ENCODE measurements at regions not wholly inside any gene's neighbourhood (a gene's known extent, or its start where the extent isn't known, plus 50 kb on each side); places are given as distances from the start of the nearest gene placed in this dataset.
A peak's percentile ranks its signal among the peaks of the same experiment; 100 is the strongest.

DNA sequence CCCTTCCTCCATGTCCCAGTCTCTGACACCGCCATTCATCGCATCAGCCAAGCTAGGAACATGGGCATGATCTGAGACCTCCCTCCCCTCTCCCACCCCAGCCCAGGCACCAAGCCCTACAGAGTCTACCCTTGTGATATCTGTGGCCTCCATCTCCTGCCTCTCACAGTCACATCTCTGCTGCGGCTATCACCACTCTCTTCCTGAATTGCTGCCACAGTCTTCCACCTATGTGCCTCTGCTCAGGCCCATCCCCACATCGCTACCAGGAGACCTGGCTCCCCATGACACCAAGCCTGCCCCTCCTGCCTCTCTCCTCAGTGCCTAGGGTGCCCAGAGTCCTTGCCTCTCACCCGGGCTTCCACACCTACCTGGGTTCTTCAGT, 82.7 kb upstream of the BCAR3 start:
- H3K27ac ChIP-seq, result no peak overlapping the region
- H3K27me3 ChIP-seq, result no peaks in the 10 kb centered on the region
- DNase-seq (ENCODE audit: low spot score), result no peak
- no peaks in the 10 kb centered on the region for H3K36me3 ChIP-seq (replicated peaks; ENCODE audit: insufficient read depth, low read depth)
- TF ChIP-seq EZH2 (IDR thresholded peaks at IDR 0.05; ENCODE audit: borderline replicate concordance) (no peak), EZH2phosphoT487 (IDR thresholded peaks at IDR 0.05; ENCODE audit: low read depth, severe bottlenecking, unreplicated experiment) (no peak)
- TF ChIP-seq, protein P1, sequence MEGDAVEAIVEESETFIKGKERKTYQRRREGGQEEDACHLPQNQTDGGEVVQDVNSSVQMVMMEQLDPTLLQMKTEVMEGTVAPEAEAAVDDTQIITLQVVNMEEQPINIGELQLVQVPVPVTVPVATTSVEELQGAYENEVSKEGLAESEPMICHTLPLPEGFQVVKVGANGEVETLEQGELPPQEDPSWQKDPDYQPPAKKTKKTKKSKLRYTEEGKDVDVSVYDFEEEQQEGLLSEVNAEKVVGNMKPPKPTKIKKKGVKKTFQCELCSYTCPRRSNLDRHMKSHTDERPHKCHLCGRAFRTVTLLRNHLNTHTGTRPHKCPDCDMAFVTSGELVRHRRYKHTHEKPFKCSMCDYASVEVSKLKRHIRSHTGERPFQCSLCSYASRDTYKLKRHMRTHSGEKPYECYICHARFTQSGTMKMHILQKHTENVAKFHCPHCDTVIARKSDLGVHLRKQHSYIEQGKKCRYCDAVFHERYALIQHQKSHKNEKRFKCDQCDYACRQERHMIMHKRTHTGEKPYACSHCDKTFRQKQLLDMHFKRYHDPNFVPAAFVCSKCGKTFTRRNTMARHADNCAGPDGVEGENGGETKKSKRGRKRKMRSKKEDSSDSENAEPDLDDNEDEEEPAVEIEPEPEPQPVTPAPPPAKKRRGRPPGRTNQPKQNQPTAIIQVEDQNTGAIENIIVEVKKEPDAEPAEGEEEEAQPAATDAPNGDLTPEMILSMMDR (IDR thresholded peaks at IDR 0.05; ENCODE audit: poor library complexity), result no peak
- no peaks in the 10 kb centered on the region for H3K9me2 ChIP-seq (replicated peaks; ENCODE audit: insufficient read depth)
- 81% methylated on average over 5 of the region's 5 CpGs for WGBS (ENCODE audit: low lambda C conversion rate, missing lambda C conversion rate)
- no peaks in the 10 kb centered on the region for H3K9me3 ChIP-seq (ENCODE audit: low read depth)
- peaks cover 15% of the 10 kb centered on the region for H3K4me1 ChIP-seq (ENCODE audit: insufficient read depth)
- H3K79me2 ChIP-seq, result no peaks in the 10 kb centered on the region
- no peak overlapping the region for H2AFZ ChIP-seq
- H3K4me3 ChIP-seq, result no peak overlapping the region
- H3K4me2 ChIP-seq, result no peak overlapping the region
- H4K20me1 ChIP-seq (ENCODE audit: insufficient read depth, poor library complexity, severe bottlenecking), result no peaks in the 10 kb centered on the region

DNA sequence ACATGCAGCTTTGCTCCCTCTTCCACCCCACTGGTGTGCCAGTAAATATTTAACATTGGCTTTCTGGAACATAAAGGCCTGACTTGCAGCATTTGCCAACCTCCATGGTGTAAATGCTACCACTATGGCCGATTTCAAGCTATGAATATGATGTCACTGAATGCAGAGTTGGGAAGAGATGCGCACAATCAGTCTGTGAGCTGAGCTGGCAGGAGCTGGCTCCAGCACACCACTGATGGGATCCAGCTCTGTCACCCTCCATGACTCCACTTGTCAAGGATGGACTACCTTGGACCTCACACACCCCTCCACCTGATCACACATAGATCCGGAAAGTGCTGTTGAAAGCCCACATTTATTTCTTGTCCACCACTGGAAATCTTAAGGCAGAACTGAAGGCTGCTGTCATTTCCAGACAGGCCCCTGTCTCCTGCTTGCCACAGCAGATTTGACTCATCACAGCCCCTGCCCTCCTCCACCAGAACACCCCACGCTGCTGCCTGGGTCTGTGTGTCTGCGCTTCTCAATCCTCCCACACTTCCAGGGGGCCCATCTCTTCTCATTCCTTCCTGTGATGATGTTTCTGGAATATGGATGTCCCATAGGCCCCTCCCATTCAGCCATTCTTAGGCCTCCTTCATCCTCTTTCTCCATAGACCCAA, 82.2 kb upstream of the BCAR3 start:
- Histone ChIP-seq H4K20me1 (ENCODE audit: insufficient read depth, poor library complexity, severe bottlenecking) (no peaks in the 10 kb centered on the region), H3K4me1 (ENCODE audit: insufficient read depth) (peaks cover 11% of the 10 kb centered on the region), H3K4me3 (no peak overlapping the region), H3K36me3 (replicated peaks; ENCODE audit: insufficient read depth, low read depth) (no peaks in the 10 kb centered on the region), H2AFZ (no peak overlapping the region), H3K9me3 (ENCODE audit: low read depth) (no peaks in the 10 kb centered on the region), H3K79me2 (no peaks in the 10 kb centered on the region), H3K27me3 (no peaks in the 10 kb centered on the region), H3K9me2 (replicated peaks; ENCODE audit: insufficient read depth) (no peaks in the 10 kb centered on the region), H3K4me2 (no peak overlapping the region), H3K27ac (no peak overlapping the region)
- 90% methylated on average over 5 of the region's 5 CpGs for WGBS (ENCODE audit: low lambda C conversion rate, missing lambda C conversion rate)
- TF ChIP-seq EZH2phosphoT487 (IDR thresholded peaks at IDR 0.05; ENCODE audit: low read depth, severe bottlenecking, unreplicated experiment), result no peak
- TF ChIP-seq EZH2 (IDR thresholded peaks at IDR 0.05; ENCODE audit: borderline replicate concordance), result no peak
- TF ChIP-seq, protein P1 (IDR thresholded peaks at IDR 0.05; ENCODE audit: poor library complexity), result no peak
- no peak for DNase-seq (ENCODE audit: low spot score)

DNA sequence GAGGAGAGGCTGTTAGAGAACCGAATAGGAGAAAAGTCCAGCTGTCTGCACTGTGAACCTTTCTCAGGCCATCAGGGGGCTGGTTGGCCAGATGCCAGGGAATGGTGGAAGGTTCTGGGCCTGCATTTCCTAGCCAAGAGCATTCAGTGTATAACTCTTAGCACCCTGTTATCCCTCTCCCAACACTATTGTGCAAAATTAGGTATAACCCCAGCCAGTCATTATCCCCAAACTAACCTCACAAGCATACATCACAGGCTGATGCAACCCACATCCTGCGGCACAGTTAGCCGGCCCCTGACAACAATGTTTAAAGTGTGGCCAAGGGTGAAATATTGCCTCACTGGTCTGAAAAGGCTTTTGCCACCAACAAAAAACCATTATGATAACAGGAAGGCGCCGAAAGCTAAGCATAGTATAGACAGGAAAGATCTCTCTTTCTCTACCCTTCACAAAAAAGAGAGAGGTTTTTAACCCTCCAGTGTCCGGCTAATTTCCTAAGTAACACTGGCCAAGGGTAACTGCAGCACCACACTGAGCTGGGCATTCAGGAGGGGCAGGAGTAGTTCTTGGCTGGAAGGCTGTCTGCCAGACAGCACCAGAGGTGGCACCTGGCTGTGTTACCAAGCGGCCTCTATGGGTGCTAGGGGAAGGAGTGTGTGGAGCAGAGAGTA, 77.3 kb upstream of the BCAR3 start:
- no peaks in the 10 kb centered on the region for H3K9me3 ChIP-seq (ENCODE audit: low read depth)
- peaks cover 3% of the 10 kb centered on the region for H3K4me1 ChIP-seq (ENCODE audit: insufficient read depth)
- H3K79me2 ChIP-seq, result no peaks in the 10 kb centered on the region
- no peak for TF ChIP-seq EZH2phosphoT487 (IDR thresholded peaks at IDR 0.05; ENCODE audit: low read depth, severe bottlenecking, unreplicated experiment)
- H3K9me2 ChIP-seq (replicated peaks; ENCODE audit: insufficient read depth), result no peaks in the 10 kb centered on the region
- no peaks in the 10 kb centered on the region for H4K20me1 ChIP-seq (ENCODE audit: insufficient read depth, poor library complexity, severe bottlenecking)
- H3K27ac ChIP-seq, result peak overlapping the region; percentile 51
- no peaks in the 10 kb centered on the region for H3K36me3 ChIP-seq (replicated peaks; ENCODE audit: insufficient read depth, low read depth)
- DNase-seq (ENCODE audit: low spot score), result peak; percentile 52
- H2AFZ ChIP-seq, result no peak overlapping the region
- no peak overlapping the region for H3K4me2 ChIP-seq
- H3K27me3 ChIP-seq, result no peaks in the 10 kb centered on the region
- H3K4me3 ChIP-seq, result no peak overlapping the region
- 60% methylated on average over 7 of the region's 7 CpGs for WGBS (ENCODE audit: low lambda C conversion rate, missing lambda C conversion rate)

DNA sequence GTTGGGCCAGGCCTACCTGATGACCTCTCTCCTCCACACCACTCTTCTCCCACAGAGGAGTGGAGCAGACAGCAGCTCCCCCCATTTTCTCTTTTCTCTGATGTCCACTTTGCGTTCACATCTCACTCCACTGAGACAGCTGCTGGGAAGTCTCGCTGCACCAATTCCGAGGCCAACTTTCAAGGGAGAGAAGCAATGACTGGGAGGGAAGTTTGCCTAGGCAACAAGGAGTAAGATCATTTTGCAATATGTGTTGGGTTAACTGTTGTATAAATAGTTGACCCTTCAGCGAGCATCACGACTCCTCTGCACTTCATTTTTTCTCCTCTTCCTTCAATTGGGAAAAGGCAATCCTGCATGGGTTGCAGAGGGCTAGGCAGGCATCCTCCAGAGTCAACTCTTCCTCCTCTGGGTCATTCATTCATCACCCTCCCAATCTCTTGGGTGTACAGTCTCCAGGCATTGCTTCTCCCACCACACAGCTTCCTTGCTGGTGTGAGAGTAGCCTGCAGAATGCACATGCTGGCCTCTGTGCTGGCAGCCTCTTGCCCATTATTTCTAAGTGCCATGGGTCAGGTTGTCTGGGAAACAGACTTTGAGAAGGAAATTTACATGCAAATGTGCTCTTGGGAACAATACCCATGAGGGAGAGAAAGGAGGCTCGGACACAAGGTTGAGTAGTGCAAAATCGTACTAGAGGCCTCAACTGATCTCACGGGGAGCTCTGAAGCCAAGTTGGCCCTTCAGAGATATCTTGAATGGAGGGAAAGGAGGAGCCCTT, 75.8 kb upstream of the BCAR3 start:
- Histone ChIP-seq H3K27ac (no peak overlapping the region), H3K27me3 (no peaks in the 10 kb centered on the region), H2AFZ (no peak overlapping the region), H3K79me2 (no peaks in the 10 kb centered on the region), H3K9me2 (replicated peaks; ENCODE audit: insufficient read depth) (no peaks in the 10 kb centered on the region), H3K36me3 (replicated peaks; ENCODE audit: insufficient read depth, low read depth) (no peaks in the 10 kb centered on the region), H3K4me3 (no peak overlapping the region), H3K4me2 (no peak overlapping the region), H3K9me3 (ENCODE audit: low read depth) (no peaks in the 10 kb centered on the region), H4K20me1 (ENCODE audit: insufficient read depth, poor library complexity, severe bottlenecking) (no peaks in the 10 kb centered on the region), H3K4me1 (ENCODE audit: insufficient read depth) (peaks cover 8% of the 10 kb centered on the region)
- TF ChIP-seq, protein P1 (IDR thresholded peaks at IDR 0.05; ENCODE audit: poor library complexity), result no peak
- no peak for TF ChIP-seq EZH2phosphoT487 (IDR thresholded peaks at IDR 0.05; ENCODE audit: low read depth, severe bottlenecking, unreplicated experiment)
- no peak for TF ChIP-seq EZH2 (IDR thresholded peaks at IDR 0.05; ENCODE audit: borderline replicate concordance)
- 89% methylated on average over 8 of the region's 8 CpGs for WGBS (ENCODE audit: low lambda C conversion rate, missing lambda C conversion rate)
- no peak for DNase-seq (ENCODE audit: low spot score)

Measured in hepatocyte (in vitro differentiated cells).